ENCODE measurements at regions not wholly inside any gene's neighbourhood (a gene's known extent, or its start where the extent isn't known, plus 50 kb on each side); places are given as distances from the start of the nearest gene placed in this dataset.

DNA sequence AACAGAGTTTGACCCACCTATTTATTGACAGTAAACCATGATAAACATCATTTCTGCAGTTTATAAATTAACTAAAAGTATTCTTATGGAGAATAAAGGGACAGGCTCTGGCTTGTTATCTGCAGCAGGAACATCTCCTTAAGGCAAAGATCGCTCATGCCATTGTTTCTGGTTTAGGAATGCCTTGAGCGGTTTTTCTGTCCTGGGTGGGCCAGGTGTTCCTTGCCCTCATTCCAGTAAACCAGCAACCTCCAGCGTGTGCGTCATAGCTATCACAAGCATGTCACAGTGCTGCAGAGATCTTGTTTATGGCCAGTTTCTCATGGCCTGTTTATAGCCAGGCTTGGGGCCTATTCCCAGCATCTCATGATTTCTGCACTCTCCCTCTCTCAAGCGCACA, 521.7 kb downstream of the HINT1 start:
- no peak for TF ChIP-seq KLF7 (tag by site-specific recombination; IDR thresholded peaks at IDR 0.05; ENCODE audit: borderline replicate concordance)
- TF ChIP-seq, protein P1, sequence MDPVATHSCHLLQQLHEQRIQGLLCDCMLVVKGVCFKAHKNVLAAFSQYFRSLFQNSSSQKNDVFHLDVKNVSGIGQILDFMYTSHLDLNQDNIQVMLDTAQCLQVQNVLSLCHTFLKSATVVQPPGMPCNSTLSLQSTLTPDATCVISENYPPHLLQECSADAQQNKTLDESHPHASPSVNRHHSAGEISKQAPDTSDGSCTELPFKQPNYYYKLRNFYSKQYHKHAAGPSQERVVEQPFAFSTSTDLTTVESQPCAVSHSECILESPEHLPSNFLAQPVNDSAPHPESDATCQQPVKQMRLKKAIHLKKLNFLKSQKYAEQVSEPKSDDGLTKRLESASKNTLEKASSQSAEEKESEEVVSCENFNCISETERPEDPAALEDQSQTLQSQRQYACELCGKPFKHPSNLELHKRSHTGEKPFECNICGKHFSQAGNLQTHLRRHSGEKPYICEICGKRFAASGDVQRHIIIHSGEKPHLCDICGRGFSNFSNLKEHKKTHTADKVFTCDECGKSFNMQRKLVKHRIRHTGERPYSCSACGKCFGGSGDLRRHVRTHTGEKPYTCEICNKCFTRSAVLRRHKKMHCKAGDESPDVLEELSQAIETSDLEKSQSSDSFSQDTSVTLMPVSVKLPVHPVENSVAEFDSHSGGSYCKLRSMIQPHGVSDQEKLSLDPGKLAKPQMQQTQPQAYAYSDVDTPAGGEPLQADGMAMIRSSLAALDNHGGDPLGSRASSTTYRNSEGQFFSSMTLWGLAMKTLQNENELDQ (tag by site-specific recombination; IDR thresholded peaks at IDR 0.05; ENCODE audit: low read depth): no peak
- TF ChIP-seq ZNF561 (tag by site-specific recombination; IDR thresholded peaks at IDR 0.05; ENCODE audit: borderline replicate concordance): no peak
- no peak for TF ChIP-seq CTCF (tag by site-specific recombination; IDR thresholded peaks at IDR 0.05)
- TF ChIP-seq SP2 (tag by site-specific recombination; IDR thresholded peaks at IDR 0.05): no peak
- TF ChIP-seq ZNF354C (tag by site-specific recombination; IDR thresholded peaks at IDR 0.05; ENCODE audit: borderline replicate concordance, low read depth): no peak
